ENCODE measurements at regions not wholly inside any gene's neighbourhood (a gene's known extent, or its start where the extent isn't known, plus 50 kb on each side); places are given as distances from the start of the nearest gene placed in this dataset.

DNA sequence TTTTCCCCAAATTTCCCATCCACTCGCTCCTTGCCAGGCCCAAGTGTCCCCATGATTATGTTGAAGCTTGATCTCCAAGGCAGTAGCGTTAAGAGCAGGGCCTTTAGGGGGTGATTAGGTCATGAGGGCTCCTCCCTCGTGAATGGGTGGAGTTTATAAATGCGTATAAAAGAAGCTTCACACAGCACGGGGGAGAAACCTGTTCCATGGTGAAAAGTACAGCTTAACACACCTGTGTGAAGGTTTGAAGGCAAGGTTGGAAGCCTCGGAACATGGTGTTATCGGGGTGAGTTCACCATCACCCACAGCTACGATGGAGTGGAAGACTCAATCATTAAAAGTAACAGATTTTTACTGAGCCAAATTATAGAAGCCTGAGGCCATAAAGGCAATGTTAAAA lies 137.4 kb upstream of the ALKAL2 start:
- DNase-seq: no peak

DNA sequence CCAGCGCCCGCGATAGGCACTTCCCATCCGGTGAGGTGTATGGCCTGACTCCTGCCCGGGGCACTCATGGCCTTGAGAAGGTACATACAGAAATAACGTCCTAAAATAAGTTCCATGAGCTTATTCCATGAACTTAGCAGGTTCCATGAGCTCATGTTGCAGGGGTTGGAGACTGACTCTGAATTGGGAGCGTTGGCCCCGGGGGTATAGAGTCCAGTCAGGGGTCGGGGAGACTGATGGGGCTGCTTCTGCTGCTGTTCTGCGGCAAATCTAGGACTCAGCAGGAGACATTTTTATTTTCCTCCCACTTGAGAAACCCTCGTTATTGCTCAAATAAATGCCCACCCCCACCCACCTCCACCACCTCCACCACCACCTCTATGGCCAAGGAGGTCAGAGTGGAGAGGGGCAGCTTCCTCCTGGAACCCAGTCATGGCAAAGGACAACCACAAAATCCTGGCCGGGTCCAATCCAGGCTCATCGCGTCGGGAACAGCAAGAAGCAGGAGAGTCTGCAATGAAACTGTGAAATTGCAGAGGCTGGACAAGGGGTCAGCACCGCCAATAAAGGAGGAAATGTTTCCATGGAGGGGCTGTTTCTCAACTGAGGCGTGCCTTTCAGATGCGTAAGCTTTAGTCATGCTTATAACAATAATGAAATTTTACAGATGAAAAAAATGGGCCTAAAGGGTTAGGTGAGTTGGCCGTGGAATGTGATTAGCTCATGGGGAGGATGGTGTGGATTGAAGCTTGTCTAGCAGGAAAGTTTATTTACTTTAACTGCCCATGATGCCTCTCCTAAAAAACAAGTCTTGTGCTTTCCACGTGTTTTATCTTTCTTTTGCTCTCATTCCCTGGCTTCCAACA lies 136.6 kb upstream of the ALKAL2 start:
- no peak for DNase-seq

DNA sequence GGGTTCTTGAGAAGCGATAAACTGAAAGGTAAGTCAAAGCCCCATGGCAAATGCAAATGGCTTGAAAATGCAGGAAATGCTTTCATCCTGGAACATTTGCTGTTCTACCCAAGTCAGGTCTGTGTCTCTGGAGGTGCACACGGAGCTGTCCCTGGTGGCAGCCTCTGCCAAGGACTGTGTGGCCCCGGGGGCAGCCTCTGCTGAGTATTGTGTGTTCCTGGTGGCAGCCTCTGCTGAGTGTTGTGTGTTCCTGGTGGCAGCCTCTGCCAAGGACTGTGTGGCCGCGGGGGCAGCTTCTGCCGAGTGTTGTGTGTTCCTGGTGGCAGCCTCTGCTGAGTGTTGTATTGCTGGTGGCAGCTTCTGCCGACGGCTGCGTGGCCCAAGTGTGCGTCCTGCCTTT lies 135.6 kb upstream of the ALKAL2 start:
- no peak for DNase-seq

DNA sequence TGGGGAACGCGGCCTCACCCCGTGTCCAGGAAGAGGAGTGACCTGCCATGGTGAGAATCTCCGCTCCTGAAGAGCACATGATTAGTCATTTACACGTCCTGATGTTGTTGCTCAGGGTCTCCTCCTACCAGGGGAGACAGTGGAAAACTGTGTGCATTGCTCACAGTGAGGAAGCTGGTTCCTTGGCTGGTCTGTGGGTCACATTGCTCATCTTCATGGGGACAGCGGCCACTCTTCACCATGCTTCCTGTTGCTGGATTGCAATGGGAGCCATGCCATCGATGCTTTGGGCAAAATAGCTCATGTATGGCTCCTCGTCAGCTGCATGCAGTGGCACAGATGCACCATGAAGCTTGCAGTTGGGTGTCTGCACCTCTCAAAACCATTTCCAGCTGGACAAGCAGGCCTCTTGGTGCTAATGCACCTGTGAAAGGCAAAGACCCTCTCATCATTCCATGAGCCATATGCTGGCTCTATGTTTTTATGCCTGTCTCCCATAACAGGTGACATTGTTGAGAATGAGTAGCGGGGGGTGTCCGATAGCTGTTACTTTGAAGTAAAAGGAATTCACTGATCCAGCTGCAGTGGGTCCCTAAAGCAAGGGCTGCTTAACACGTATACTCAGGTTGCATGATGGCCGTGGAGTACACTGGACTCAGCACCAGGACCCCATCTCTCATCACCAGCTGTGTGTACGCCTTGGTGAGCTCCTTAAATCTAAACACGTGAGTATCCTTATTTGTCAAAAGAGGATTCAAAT lies 135.0 kb upstream of the ALKAL2 start:
- DNase-seq: no peak

DNA sequence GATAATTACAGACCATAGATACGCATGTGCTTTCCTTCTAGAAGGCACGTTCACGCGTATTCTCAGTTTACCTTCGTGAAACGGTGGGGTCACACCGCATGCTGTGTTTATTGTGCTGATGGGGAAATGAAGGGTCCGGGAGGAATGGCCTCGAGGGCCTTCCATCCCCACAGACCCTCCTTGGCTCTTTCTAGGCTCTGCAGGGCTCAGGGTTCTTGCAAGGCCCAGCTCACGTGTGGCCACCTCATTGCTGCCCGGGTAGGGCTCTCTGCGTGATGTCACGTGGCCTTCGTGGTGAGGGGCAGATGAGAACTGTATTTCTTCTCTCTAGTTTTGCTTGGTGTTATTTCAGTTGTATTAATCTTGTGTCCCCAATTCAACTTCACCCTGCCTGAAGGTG lies 133.5 kb upstream of the ALKAL2 start:
- DNase-seq: no peak

DNA sequence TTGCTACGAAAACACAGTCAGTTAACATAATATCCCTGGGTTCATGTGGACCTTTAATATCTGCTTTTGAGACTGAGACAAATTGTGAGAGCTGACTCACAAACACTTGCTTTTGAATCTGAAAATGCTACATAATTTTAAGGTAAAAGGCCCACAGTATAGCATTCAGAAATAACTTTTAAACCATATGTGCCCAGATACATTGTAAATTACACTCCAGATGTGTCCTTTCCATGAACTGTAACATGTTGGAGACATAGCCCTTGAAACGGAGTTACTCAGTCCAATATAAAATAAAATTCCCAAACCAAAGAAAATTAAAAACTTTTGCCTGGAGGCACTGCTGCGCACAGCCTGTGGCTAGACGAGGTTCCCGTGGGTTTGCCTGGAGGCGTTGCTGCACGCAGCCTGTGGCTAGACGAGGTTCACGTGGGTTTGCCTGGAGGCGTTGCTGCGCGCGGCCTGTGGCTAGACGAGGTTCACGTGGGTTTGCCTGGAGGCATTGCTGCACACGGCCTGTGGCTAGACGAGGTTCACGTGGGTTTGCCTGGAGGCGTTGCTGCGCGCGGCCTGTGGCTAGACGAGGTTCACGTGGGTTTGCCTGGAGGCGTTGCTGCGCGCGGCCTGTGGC lies 131.9 kb upstream of the ALKAL2 start:
- no peak for DNase-seq

DNA sequence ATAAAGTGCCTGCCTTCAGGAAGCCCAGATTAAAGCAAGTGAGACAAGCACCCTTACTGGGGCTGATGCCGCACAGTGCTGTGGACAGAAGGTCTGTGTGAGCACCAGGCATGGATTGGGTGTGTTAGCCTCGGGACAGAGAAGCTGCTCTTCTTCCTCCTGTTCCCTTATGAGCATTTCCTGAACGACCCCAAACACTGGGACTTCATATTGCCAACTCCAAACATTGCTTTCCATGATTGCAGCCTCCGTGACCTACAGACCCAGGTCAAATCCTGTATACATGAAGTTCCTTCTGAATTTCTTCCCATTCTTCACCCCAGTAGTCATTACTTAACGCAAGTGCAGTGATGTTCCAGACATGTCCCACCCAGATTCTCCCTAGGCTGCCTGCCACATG lies 129.8 kb upstream of the ALKAL2 start:
- DNase-seq: no peak

DNA sequence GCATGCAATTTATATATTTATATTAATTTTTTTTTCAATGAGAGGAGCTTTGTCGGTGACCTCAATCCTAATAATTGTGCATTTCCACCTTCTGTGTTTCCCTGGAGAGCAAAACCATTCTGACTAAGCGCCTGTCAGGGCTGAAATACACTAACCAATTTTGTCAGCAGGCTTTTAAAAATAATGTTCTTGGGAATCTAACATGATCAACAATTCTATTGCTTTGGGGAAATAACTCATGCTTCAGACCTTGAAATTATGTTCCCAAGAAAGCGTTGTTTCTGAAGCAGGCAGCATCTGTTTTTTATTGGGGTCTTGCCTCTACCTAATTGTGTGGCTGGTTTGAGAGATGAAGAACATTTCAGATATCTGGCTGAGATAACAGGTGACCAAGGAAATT lies 129.1 kb upstream of the ALKAL2 start:
- DNase-seq: no peak

DNA sequence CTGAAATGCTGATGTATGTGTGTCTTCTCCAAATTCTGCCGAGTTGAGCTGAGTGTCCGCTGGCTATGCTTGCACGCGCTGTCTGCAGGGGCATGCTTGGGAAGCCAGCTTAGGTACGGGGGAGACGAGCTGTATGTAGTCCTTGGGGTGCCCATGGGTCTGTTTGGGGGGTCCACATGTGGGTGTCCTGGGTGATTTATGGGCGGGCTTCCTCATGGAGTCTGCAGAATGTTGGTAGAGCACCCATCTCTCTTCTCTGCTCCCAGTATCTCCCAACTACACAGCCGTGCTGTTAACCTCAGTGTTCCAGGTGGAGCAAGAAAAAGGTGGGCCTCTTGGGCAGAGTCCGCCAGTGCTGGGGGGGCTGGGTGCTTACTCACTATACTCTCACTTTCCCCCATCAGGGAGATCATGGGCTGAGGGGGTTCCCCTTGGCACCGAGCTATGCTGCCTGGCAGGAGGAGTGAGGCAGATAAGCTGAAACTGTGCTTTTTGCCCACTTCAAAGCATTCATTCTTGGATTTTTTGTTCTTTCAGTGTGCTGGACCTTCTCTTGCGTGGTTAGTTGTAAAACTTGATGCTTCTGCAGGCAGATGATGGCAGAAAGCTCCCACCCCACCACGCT lies 128.2 kb upstream of the ALKAL2 start:
- no peak for DNase-seq

DNA sequence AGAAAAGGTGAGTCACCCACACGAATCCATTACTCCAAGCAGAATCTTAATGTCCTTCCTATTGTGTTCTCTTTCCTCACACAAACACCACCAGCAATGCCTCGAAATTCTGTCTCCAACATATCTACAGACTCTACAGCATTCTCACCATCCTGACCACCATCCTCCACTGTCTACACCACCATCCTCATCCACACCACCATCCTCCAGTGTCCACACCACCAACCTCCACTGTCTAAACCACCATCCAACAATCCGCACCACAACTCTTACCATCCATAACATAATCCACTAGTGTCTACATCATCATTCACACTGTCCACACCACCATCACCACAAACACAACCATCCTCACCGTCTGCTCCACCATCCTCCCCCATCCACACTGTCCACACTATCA lies 121.6 kb upstream of the ALKAL2 start:
- no peak for DNase-seq

DNA sequence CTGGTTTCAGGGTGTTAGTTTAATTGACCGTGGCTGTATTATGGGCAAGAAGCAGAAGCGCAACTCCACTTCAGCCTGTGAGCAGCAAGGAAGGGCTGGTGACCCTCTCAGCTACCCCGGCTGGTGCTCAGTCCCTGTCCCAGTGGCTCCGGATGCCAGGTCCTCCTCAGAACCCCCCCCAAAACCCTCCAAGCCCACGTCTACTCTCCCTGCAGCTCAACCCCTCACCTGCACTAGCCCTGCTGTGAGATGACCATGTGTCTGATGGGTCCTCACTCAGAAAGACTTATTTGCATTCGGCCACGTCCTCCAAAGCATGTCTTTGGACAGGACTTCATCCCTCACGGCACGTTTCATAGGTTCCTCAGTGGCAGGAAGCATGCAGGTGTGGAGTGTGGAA lies 119.7 kb upstream of the ALKAL2 start:
- DNase-seq: no peak

DNA sequence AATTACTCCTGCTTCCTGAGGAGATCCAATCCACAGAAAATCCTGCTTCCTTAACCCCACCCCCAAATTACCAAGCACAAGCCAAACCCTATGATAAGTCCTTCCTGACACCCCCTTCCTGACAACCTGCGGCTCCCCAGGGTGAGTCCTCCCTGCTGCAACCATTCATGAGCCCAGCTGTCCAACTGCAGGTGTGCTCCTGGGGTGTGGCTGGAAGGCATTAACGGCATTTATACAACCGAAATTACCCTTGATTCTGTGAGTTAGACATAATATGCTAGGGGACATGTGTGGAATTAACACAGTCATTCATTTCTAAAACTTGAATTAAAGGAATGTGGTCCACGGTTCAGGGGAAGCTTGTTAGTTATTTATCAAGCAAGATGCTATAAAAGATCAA lies 119.0 kb upstream of the ALKAL2 start:
- no peak for DNase-seq

DNA sequence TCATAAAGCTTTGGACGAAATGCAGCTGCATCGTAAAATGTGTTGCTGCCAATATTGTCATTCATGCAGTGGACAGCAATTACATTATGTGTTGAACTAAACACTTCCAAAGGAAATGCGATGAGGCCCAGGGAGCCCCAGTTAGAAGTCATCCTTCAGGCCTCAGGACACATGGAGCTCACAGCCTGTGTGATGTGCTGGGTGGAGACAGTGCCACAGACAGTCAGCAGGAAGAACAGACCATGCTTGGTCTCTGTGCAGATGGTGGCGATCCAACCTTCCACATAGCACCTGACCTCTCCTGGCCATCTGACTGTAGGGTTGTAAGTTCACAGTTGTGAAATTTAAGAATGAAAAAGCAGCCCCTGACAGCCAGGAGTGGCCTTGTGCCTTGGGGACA lies 118.3 kb upstream of the ALKAL2 start:
- no peak for DNase-seq

DNA sequence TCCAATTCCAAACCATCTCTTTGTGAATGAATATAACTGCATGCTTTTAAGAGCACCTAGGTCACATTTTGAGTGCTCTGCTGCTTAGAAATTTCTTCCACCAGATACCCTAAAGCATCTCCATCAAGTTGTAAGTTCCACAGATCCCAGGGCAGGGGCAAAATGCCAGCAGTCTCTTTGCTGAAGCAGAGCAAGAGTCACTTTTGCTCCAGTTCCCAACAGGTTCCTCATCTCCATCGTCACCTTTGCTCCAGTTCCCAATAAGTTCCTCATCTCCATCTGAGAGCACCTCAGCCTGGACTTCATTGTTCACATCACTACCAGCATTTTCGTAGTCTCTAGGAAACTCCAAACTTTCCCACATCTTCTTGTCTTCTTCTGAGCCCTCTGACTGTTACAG lies 116.7 kb upstream of the ALKAL2 start:
- DNase-seq: no peak

DNA sequence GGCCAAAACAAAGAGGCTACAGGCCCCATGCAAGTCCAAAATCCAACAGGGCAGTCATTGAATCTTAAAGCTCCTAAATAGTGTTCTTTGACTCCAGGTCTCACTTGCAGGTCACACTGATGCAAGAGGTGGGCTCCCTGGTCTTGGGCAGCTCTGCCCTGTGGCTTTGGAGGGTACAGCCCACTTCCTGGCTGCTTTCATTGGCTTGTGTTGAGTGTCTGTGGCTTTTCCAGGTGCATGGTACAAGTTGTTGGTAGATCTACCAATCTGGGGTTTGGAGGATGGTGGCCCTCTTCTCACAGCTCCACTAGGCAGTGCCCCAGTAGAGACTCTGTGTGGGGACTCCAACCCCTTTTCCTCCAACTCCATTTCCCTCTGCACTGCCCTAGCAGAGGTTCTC lies 115.8 kb upstream of the ALKAL2 start:
- DNase-seq: no peak

DNA sequence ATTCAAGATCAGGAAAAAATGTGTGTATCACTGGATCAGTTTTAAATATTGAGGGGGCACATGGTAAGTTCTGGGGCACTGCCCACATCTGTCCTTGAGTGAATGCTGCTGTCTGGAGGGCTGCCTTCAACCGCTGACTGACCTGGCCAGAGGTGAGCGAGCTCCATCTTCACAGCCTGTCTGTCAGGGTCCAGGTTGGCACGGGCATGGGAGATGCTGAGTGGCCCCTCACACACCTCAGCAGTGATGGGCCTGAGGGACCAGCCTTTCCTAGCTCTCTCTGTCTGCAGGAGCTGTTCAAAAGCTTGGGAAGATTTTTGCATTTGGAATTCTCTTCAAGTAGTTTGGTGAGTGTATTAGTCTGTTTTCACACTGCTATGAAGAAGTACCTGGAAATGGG lies 114.8 kb upstream of the ALKAL2 start:
- DNase-seq: no peak

DNA sequence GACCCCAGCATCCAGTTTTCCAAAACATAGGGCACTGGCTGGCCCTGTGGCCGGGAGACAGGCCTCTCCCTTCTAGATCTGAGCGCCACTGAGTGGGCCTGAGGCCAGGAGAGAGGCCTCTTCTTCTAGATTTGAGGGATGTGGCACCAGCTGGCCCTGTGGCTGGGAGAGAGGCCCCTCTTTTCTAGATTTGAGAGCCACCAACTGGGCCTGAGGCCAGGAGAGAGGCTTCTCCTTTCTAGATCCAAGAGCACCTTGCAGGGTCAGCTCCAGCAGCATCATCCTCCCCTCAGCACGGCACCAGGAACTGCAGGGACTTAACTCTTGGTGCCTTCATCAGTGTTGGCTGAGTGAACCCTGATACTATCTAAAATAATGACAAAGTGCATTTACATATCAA lies 114.3 kb upstream of the ALKAL2 start:
- DNase-seq: no peak

DNA sequence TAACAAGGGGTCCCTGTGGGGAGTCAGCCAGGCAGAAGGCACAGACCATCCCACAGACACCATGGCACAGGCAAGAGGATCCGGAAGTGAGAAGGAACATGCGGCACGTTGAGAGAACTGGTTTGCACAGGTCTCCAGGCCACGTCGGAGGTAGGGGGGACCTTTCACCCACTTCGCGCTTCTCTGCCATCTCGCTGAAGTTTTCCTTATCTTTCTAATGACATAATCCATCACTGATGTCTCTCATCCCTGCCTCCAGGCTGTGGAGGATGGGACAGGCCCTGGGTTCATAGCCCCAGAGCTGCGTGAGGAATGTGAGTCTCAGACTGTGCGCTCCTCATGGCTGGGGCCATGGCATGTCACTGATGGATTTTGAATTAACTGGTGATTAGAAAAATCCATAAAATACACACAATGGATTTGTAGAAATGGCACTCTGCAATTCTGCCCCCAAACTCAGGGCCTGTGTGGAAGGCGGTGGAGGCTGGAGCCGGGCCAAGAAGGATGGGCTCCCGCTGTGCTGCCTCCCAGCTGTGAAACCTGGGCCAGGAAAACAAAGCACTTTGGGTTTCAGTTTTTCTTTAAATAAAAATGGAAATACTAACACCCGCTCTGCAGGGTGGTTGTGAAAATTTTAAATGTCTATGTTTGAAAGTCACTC lies 113.3 kb upstream of the ALKAL2 start:
- DNase-seq: no peak

DNA sequence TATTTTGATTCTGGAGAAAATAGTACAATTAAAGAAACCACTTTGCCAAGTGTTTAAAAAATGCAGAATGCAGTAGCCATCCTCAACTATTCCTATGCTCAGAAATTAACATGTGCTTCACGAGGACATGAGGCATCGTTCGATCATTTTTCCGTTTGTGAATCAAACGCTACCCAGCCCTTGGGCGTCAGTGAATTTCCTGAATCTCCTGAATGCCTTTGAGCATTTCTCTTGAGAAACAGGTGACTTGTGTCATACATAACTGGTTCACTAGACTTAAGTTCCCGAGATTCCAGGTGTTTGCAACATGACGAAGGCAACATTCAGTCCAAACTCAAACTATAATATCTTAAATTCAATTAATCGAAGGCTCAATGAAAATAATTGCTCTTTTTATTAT lies 110.0 kb upstream of the ALKAL2 start:
- DNase-seq: no peak

DNA sequence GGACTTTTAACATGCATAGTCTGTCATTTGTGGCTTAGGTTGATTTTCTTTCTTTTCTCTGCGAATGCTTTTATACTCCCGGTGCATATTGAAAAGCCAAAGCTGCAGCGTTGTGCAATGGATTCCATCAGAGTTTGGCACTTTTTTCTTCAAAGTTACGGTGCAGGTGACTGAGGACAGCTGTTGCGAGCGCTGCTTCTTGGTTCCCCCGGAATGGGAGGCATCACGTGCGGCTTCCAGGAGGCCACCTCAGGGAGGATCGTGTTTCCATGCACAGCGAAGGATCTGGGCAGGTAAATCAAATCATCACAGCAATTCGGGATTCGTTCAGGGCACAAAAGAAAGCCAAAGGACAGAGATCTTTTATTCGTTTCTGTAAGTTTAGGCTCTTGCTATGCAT lies 109.6 kb upstream of the ALKAL2 start:
- DNase-seq: no peak

DNA sequence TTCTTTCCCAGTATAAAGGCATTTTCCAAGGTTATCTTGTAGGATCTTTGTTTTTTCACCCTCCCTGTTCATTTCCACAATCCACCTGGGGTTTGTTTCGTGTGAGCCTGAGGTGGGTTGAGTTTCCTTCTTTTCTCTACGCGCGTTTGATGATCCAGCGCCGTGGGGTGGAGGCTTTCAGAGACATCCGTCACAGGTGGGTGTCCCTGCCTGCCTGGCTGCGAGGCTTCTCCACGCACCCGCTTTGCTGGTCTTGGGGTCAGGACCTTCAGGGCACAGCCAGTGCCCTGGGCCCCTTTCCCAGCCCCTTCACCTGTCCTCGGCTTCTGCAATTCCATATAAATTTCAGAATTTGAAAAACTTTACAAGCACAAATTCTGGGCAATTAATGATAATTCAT lies 109.0 kb upstream of the ALKAL2 start:
- DNase-seq: no peak

DNA sequence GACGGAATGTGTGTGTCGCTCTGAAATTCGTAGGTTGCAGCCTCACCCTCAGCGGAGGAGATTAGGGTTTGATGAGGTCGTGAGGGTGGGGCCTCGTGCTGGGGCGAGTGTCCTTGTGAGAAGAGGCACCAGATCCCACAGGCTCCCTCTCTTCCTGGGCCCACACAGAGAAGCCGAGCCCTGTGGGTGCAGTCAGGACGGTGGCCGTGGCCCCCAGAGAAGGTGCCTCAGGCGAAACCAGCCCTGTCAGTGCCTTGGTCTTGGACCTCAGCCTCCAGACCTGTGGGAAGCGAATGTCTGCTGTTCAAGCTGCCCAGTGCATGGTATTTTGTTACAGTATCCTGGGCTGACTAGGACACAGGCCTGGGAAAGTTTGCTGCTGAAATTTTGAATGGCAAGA lies 108.0 kb upstream of the ALKAL2 start:
- DNase-seq: no peak

Data from DMS53 (cell line).